GM12891 (cell line): ENCODE measurements at regions not wholly inside any gene's neighbourhood (a gene's known extent, or its start where the extent isn't known, plus 50 kb on each side); places are given as distances from the start of the nearest gene placed in this dataset.
"Not testable (repeated sequence)": the region's sequence is repeated elsewhere in the genome, so short reads cannot be mapped to it uniquely, and the experiment has no call there.

Experiments
- DNase-seq: peaks from one replicate; pipeline ENCODE4 v3.0.0; 2011; ENCODE audit warnings: low spot score; ENCODE audit not compliant: insufficient read length
- FAIRE-seq: peaks from 2 replicates; lab custom pipeline; 2011; peaks lifted over from hg19 to GRCh38; lab: Jason Lieb, UNC
- PAX5 ChIP-seq: IDR thresholded peaks from 2 replicates; pipeline ENCODE4 v1.6.1; 2011; ENCODE audit warnings: low read length, moderate library complexity, mild to moderate bottlenecking; ENCODE audit not compliant: insufficient read depth, severe bottlenecking
- POLR2A ChIP-seq: IDR thresholded peaks from 2 replicates; pipeline ENCODE4 v1.6.1; 2011; ENCODE audit warnings: low read depth, low read length, control low read depth
- POLR2AphosphoS5 ChIP-seq: IDR thresholded peaks from 2 replicates; pipeline ENCODE4 v1.6.1; 2011; ENCODE audit warnings: low read depth, low read length, control low read depth
- POU2F2 ChIP-seq: IDR thresholded peaks from 2 replicates; pipeline ENCODE4 v1.6.1; 2011; ENCODE audit warnings: low read depth, mild to moderate bottlenecking, control low read depth, low read length, moderate library complexity
- SPI1 ChIP-seq: IDR thresholded peaks from 2 replicates; pipeline ENCODE4 v1.6.1; 2011; ENCODE audit warnings: low read depth, low read length, control low read depth
- TAF1 ChIP-seq: IDR thresholded peaks from 2 replicates; pipeline ENCODE4 v1.6.1; 2011; ENCODE audit warnings: low read depth, low read length, control low read depth

- DNase-seq (no peak), FAIRE-seq (no peak)
- no peak for TF ChIP-seq TAF1
- TF ChIP-seq POLR2A, result no peak
- TF ChIP-seq SPI1, result peak; percentile 49
These were observed 588.4 kb downstream of the RFPL4B start for GRCh38 chr6:112935402-112936078.

- no peak for DNase-seq
- FAIRE-seq, result no peak
- TF ChIP-seq POU2F2 (no peak), POLR2AphosphoS5 (no peak), TAF1 (no peak), PAX5 (no peak), SPI1 (no peak), POLR2A (no peak)
These were observed 588.9 kb downstream of the RFPL4B start for GRCh38 chr6:112936079-112936472.

GRCh38 chr6:112936504-112936903 is 589.4 kb downstream of the RFPL4B start:
- no peak for TF ChIP-seq PAX5
- no peak for TF ChIP-seq SPI1
- no peak for TF ChIP-seq POU2F2
- no peak for TF ChIP-seq POLR2AphosphoS5
- no peak for TF ChIP-seq TAF1
- no peak for TF ChIP-seq POLR2A
- no peak for FAIRE-seq
- DNase-seq, result no peak

- not testable (repeated sequence) for DNase-seq, FAIRE-seq
These were observed 590.6 kb downstream of the RFPL4B start for GRCh38 chr6:112937690-112938089.

- TF ChIP-seq POLR2A (no peak), PAX5 (no peak), POU2F2 (no peak), TAF1 (no peak), SPI1 (no peak), POLR2AphosphoS5 (no peak)
- DNase-seq (no peak), FAIRE-seq (no peak)
These were observed 591.5 kb downstream of the RFPL4B start for GRCh38 chr6:112938650-112939049.

GRCh38 chr6:112939563-112939962 is 592.4 kb downstream of the RFPL4B start:
- TF ChIP-seq PAX5 (no peak), POU2F2 (no peak), POLR2A (no peak), TAF1 (no peak), SPI1 (no peak), POLR2AphosphoS5 (no peak)
- DNase-seq (no peak), FAIRE-seq (no peak)

- TF ChIP-seq SPI1 (no peak), POU2F2 (no peak), POLR2A (no peak), POLR2AphosphoS5 (no peak), PAX5 (no peak), TAF1 (no peak)
- FAIRE-seq, result no peak
- DNase-seq, result no peak
These were observed 594.5 kb downstream of the RFPL4B start for GRCh38 chr6:112941613-112942012.

- DNase-seq (no peak), FAIRE-seq (no peak)
- TF ChIP-seq POLR2A, result no peak
- TF ChIP-seq POU2F2, result no peak
- no peak for TF ChIP-seq PAX5
- no peak for TF ChIP-seq POLR2AphosphoS5
- TF ChIP-seq TAF1, result no peak
- no peak for TF ChIP-seq SPI1
These were observed 598.9 kb downstream of the RFPL4B start for GRCh38 chr6:112946051-112946450.

GRCh38 chr6:112947507-112947906 is 600.4 kb downstream of the RFPL4B start:
- DNase-seq (no peak), FAIRE-seq (no peak)
- TF ChIP-seq TAF1 (no peak), PAX5 (no peak)

- FAIRE-seq (no peak), DNase-seq (no peak)
- TF ChIP-seq PAX5, result no peak
- TF ChIP-seq POLR2A, result no peak
- no peak for TF ChIP-seq POU2F2
- TF ChIP-seq SPI1, result no peak
- no peak for TF ChIP-seq POLR2AphosphoS5
- TF ChIP-seq TAF1, result no peak
These were observed 604.7 kb downstream of the RFPL4B start for GRCh38 chr6:112951829-112952228.

GRCh38 chr6:112955743-112956142 is 608.6 kb downstream of the RFPL4B start:
- FAIRE-seq, DNase-seq: not testable (repeated sequence)
